IMR-90 (cell line): ENCODE measurements at regions not wholly inside any gene's neighbourhood (a gene's known extent, or its start where the extent isn't known, plus 50 kb on each side); places are given as distances from the start of the nearest gene placed in this dataset.

Source experiments
- ATAC-seq: fragments of 200-7000 bp; cut with Tn5 transposase; 2 replicates; pipeline ENCODE4 v1.9.1; 2020; ENCODE audit warnings: low read depth, mild to moderate bottlenecking, moderate library complexity
- BruUV-seq: library from RNA; stranded (reverse); fragments of 400-500 nt; replicated peaks from 2 replicates; lab custom pipeline; 2021; lab: Mats Ljungman, UMichigan
- CTCF ChIA-PET: fragments of 300-600 bp; formaldehyde crosslinking; extraction: SDS; loops from one replicate; lab custom pipeline; 2021; ENCODE audit warnings: antibody characterized with exemption; lab: Yijun Ruan, JAX
- POLR2A ChIA-PET: fragments of 300-600 bp; sonication (Branson Sonifier 250); formaldehyde crosslinking; loops from one replicate; lab custom pipeline; 2022; ENCODE audit warnings: antibody characterized with exemption; ENCODE audit not compliant: unreplicated experiment; lab: Charles Lee
- DNase-seq: peaks from one replicate; pipeline ENCODE4 v3.0.0; 2013
- H2AFZ ChIP-seq: replicated peaks from 2 replicates; pipeline ENCODE3; 2013; ENCODE audit warnings: low read length, mild to moderate bottlenecking; ENCODE audit not compliant: poor library complexity
- H2AK5ac ChIP-seq: 2 replicates; pipeline ENCODE4 v1.6.1; 2013; ENCODE audit warnings: low read depth, low read length, inconsistent platforms
- H2AK9ac ChIP-seq: replicated peaks from 2 replicates; pipeline ENCODE3; 2013; ENCODE audit warnings: mild to moderate bottlenecking, low read depth, low read length, moderate library complexity; ENCODE audit not compliant: poor library complexity
- H2BK120ac ChIP-seq: 2 replicates; pipeline ENCODE4 v1.6.1; 2013; ENCODE audit warnings: low read depth, low read length, inconsistent platforms
- H2BK15ac ChIP-seq: 3 replicates; pipeline ENCODE4 v1.6.1; 2013; ENCODE audit warnings: low read depth, low read length, inconsistent platforms
- H2BK20ac ChIP-seq: 2 replicates; pipeline ENCODE4 v1.6.1; 2013; ENCODE audit warnings: low read depth, mild to moderate bottlenecking, inconsistent platforms, low read length, moderate library complexity
- H2BK5ac ChIP-seq: 2 replicates; pipeline ENCODE4 v1.6.1; 2013; ENCODE audit warnings: mild to moderate bottlenecking, low read depth, low read length, inconsistent platforms; ENCODE audit not compliant: poor library complexity, severe bottlenecking
- H3K14ac ChIP-seq: replicated peaks from 2 replicates; pipeline ENCODE4 v1.6.1; 2013; ENCODE audit warnings: low read depth, low read length, inconsistent platforms
- H3K18ac ChIP-seq: 2 replicates; pipeline ENCODE4 v1.6.1; 2013; ENCODE audit warnings: low read depth, low read length, control low read depth
- H3K23ac ChIP-seq: 2 replicates; pipeline ENCODE4 v1.6.1; 2013; ENCODE audit warnings: low read depth, low read length, inconsistent platforms
- H3K27ac ChIP-seq: 2 replicates; pipeline ENCODE4 v1.5.1; 2013; ENCODE audit warnings: mild to moderate bottlenecking, control low read depth, low read length; ENCODE audit not compliant: insufficient read depth
- H3K27me3 ChIP-seq: 2 replicates; pipeline ENCODE4 v1.6.1; 2013; ENCODE audit warnings: low read length; ENCODE audit not compliant: control insufficient read depth, insufficient read depth
- H3K36me3 ChIP-seq: 2 replicates; pipeline ENCODE4 v1.6.1; 2013; ENCODE audit warnings: low read length, mixed read lengths; ENCODE audit not compliant: control insufficient read depth, insufficient read depth
- H3K4ac ChIP-seq: 2 replicates; pipeline ENCODE4 v1.6.1; 2013; ENCODE audit warnings: low read depth, low read length, inconsistent platforms
- H3K4me1 ChIP-seq: 2 replicates; pipeline ENCODE4 v1.6.1; 2013; ENCODE audit warnings: low read length, mixed read lengths; ENCODE audit not compliant: control insufficient read depth, insufficient read depth
- H3K4me2 ChIP-seq: 2 replicates; pipeline ENCODE4 v1.6.1; 2013; ENCODE audit warnings: low read depth, mild to moderate bottlenecking, control low read depth, low read length, moderate library complexity
- H3K4me3 ChIP-seq: 2 replicates; pipeline ENCODE4 v1.5.1; 2013; ENCODE audit warnings: low read depth, mild to moderate bottlenecking, control low read depth, low read length, moderate library complexity; ENCODE audit not compliant: insufficient read depth
- H3K56ac ChIP-seq: 2 replicates; pipeline ENCODE4 v1.6.1; 2013; ENCODE audit warnings: low read length, inconsistent platforms; ENCODE audit not compliant: insufficient read depth; ENCODE audit errors: extremely low read depth
- H3K79me1 ChIP-seq, 2 experiments: 2 replicates each; pipeline ENCODE4 v1.6.1; 2013; ENCODE audit warnings: low read length in 2 of 2, inconsistent platforms in 1 of 2, low read depth in 1 of 2
- H3K9ac ChIP-seq: 2 replicates; pipeline ENCODE4 v1.6.1; 2013; ENCODE audit warnings: low read depth, low read length, control low read depth
- H3K9me1 ChIP-seq: 2 replicates; pipeline ENCODE4 v1.6.1; 2013; ENCODE audit warnings: low read length, inconsistent platforms; ENCODE audit not compliant: insufficient read depth
- H3K9me3 ChIP-seq: 2 replicates; pipeline ENCODE4 v1.6.1; 2013; ENCODE audit warnings: low read length; ENCODE audit not compliant: control insufficient read depth, insufficient read depth
- H4K20me1 ChIP-seq: 2 replicates; pipeline ENCODE4 v1.6.1; 2013; ENCODE audit warnings: low read length, inconsistent platforms; ENCODE audit not compliant: insufficient read depth
- H4K5ac ChIP-seq: 2 replicates; pipeline ENCODE4 v1.6.1; 2013; ENCODE audit warnings: mild to moderate bottlenecking, low read depth, low read length, control low read depth
- H4K8ac ChIP-seq, 2 experiments: 2 replicates each; pipeline ENCODE4 v1.6.1; 2013; ENCODE audit warnings: low read depth in 2 of 2, low read length in 2 of 2, control low read depth in 1 of 2, inconsistent platforms in 1 of 2
- H4K91ac ChIP-seq: 2 replicates; pipeline ENCODE4 v1.6.1; 2013; ENCODE audit warnings: low read depth, low read length, inconsistent platforms; ENCODE audit not compliant: insufficient read depth
- CEBPB ChIP-seq: IDR thresholded peaks from 2 replicates; pipeline ENCODE4 v1.6.1; 2012; ENCODE audit warnings: low read depth, low read length, improper control_type of control experiment
- CHD1 ChIP-seq: IDR thresholded peaks from 2 replicates; pipeline ENCODE4 v1.6.1; 2012; ENCODE audit warnings: low read depth, low read length, improper control_type of control experiment
- FOS ChIP-seq: fragments of 150-350 bp; IDR thresholded peaks from 2 replicates; pipeline ENCODE4 v1.6.1; 2016; ENCODE audit warnings: low read depth, low read length
- MAFK ChIP-seq: IDR thresholded peaks from 2 replicates; pipeline ENCODE4 v1.6.1; 2012; ENCODE audit warnings: low read depth, low read length, improper control_type of control experiment
- MAZ ChIP-seq: IDR thresholded peaks from 2 replicates; pipeline ENCODE4 v1.6.1; 2012; ENCODE audit warnings: low read depth, mild to moderate bottlenecking, low read length, improper control_type of control experiment, moderate library complexity, borderline replicate concordance
- MXI1 ChIP-seq: IDR thresholded peaks from 2 replicates; pipeline ENCODE4 v1.6.1; 2012; ENCODE audit warnings: low read depth, mild to moderate bottlenecking, low read length, moderate library complexity, borderline replicate concordance
- NFE2L2 ChIP-seq: fragments of 150-350 bp; IDR thresholded peaks from 2 replicates; pipeline ENCODE4 v1.6.1; 2016; ENCODE audit warnings: low read depth, mild to moderate bottlenecking, low read length
- RAD21 ChIP-seq: IDR thresholded peaks from 2 replicates; pipeline ENCODE4 v1.6.1; 2012; ENCODE audit warnings: low read length, improper control_type of control experiment
- RCOR1 ChIP-seq: IDR thresholded peaks from 2 replicates; pipeline ENCODE4 v1.6.1; 2012; ENCODE audit warnings: mild to moderate bottlenecking, low read length, improper control_type of control experiment; ENCODE audit not compliant: insufficient replicate concordance
- RFX5 ChIP-seq: IDR thresholded peaks from 2 replicates; pipeline ENCODE4 v1.8.0; 2012; ENCODE audit warnings: low read depth, mild to moderate bottlenecking, low read length, moderate library complexity
- WGBS, 2 experiments: methylation state at CpG; one replicate each; pipeline versions ENCODE4 v1.1.5 to v1.1.7; 2013; ENCODE audit warnings: missing lambda C conversion rate in 2 of 2; ENCODE audit not compliant: insufficient read length in 1 of 2; ENCODE audit errors: extremely low coverage in 2 of 2; 5-methylcytosine and 5-hydroxymethylcytosine counted together
- dilution Hi-C: fragments of 300-500 bp; cut with HindIII; formaldehyde crosslinking; loops from one replicate; pipeline ENCODE4 v1.14.3; 2018; ENCODE audit warnings: low sequenced_read_pairs; ENCODE audit not compliant: unreplicated experiment
- in situ Hi-C: fragments of 300-500 bp; cut with MboI; formaldehyde crosslinking; loops from 3 replicates; pipeline ENCODE4 v1.14.3; 2019; ENCODE audit warnings: low sequenced_read_pairs, inconsistent platforms, mixed read lengths
- intact Hi-C: fragments of 100-400 bp; cut with micrococcal nuclease; formaldehyde crosslinking; loops from 2 replicates; pipeline ENCODE4 v1.10.0; 2022
- TF ChIP-seq, protein P1 (sequence below): fragments of 150-350 bp; IDR thresholded peaks from 2 replicates; pipeline ENCODE4 v1.6.1; 2017; ENCODE audit warnings: mild to moderate bottlenecking, antibody characterized with exemption, low read length, low read depth
- TF ChIP-seq, protein P2 (sequence below): conservative IDR thresholded peaks from 2 replicates; pipeline ENCODE4 v1.5.1; 2012; ENCODE audit warnings: mild to moderate bottlenecking, low read depth, low read length, improper control_type of control experiment

DNA sequence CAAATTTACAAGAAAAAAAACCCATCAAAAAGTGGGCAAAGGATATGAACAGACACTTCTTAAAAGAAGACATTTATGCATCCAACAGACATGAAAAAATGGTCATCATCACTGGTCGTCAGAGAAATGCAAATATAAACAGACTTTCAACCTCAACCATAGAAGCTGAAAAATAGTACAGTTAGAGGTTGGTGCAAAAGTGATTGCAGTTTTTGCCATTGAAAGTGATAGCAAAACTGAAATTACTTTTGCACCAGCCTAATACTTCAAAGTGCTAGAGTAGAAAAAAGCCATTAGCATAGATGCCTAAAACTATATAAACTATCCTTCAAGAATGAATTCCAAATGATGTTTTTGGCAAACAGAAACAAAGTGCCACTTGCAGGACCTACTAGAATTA, 365.8 kb upstream of the DPYD start:
- H2BK20ac ChIP-seq: no peak overlapping the region
- in situ Hi-C loops: no loop called here
- H3K4me2 ChIP-seq: no peak overlapping the region
- H2BK120ac ChIP-seq: no peak overlapping the region
- no peak overlapping the region for H3K9ac ChIP-seq
- no peaks in the 10 kb centered on the region for H3K9me3 ChIP-seq
- no TSS peak for BruUV-seq
- POLR2A ChIA-PET: no interaction called here
- dilution Hi-C loops: no loop called here
- no peaks in the 10 kb centered on the region for H3K9me1 ChIP-seq
- no peak overlapping the region for H4K91ac ChIP-seq
- H2AK9ac ChIP-seq: no peak overlapping the region
- intact Hi-C loops: no loop called here
- H2BK15ac ChIP-seq: no peak overlapping the region
- H2BK5ac ChIP-seq: no peak overlapping the region
- no peak overlapping the region for H3K23ac ChIP-seq
- CTCF ChIA-PET: no interaction called here
- H3K14ac ChIP-seq: no peak overlapping the region
- no peak overlapping the region for H3K4ac ChIP-seq
- WGBS, 2 experiments: no CpG with 5 or more reads among the region's 1 CpG
- no peaks in the 10 kb centered on the region; the same call in 1 of the 2 replicates for H3K4me1 ChIP-seq
- no peak overlapping the region for H3K18ac ChIP-seq
- H4K20me1 ChIP-seq: no peaks in the 10 kb centered on the region
- ATAC-seq: no peak
- H3K79me1 ChIP-seq: no peaks in the 10 kb centered on the region
- no peak overlapping the region for H2AK5ac ChIP-seq
- TF ChIP-seq RCOR1: no peak
- no peak for TF ChIP-seq MXI1
- TF ChIP-seq NFE2L2: no peak
- no peak for TF ChIP-seq MAFK
- TF ChIP-seq CHD1: no peak
- TF ChIP-seq MAZ: no peak
- no peak for TF ChIP-seq FOS
- TF ChIP-seq, protein P1, sequence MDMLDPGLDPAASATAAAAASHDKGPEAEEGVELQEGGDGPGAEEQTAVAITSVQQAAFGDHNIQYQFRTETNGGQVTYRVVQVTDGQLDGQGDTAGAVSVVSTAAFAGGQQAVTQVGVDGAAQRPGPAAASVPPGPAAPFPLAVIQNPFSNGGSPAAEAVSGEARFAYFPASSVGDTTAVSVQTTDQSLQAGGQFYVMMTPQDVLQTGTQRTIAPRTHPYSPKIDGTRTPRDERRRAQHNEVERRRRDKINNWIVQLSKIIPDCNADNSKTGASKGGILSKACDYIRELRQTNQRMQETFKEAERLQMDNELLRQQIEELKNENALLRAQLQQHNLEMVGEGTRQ: no peak
- no peak for TF ChIP-seq RFX5
- TF ChIP-seq RAD21: no peak
- TF ChIP-seq, protein P2, sequence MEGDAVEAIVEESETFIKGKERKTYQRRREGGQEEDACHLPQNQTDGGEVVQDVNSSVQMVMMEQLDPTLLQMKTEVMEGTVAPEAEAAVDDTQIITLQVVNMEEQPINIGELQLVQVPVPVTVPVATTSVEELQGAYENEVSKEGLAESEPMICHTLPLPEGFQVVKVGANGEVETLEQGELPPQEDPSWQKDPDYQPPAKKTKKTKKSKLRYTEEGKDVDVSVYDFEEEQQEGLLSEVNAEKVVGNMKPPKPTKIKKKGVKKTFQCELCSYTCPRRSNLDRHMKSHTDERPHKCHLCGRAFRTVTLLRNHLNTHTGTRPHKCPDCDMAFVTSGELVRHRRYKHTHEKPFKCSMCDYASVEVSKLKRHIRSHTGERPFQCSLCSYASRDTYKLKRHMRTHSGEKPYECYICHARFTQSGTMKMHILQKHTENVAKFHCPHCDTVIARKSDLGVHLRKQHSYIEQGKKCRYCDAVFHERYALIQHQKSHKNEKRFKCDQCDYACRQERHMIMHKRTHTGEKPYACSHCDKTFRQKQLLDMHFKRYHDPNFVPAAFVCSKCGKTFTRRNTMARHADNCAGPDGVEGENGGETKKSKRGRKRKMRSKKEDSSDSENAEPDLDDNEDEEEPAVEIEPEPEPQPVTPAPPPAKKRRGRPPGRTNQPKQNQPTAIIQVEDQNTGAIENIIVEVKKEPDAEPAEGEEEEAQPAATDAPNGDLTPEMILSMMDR: no peak
- TF ChIP-seq CEBPB: no peak
- no peaks in the 10 kb centered on the region for H3K27me3 ChIP-seq
- no peak overlapping the region for H4K5ac ChIP-seq
- no peaks in the 10 kb centered on the region for H3K36me3 ChIP-seq
- no peak overlapping the region for H2AFZ ChIP-seq
- no peak overlapping the region for H4K8ac ChIP-seq
- H3K27ac ChIP-seq: no peak overlapping the region
- DNase-seq: no peak
- no peak overlapping the region for H3K56ac ChIP-seq
- no peak overlapping the region for H3K4me3 ChIP-seq
